Immature natural killer cell (primary cell): ENCODE measurements at regions not wholly inside any gene's neighbourhood (a gene's known extent, or its start where the extent isn't known, plus 50 kb on each side); places are given as distances from the start of the nearest gene placed in this dataset.
"Not testable (repeated sequence)": the region's sequence is repeated elsewhere in the genome, so short reads cannot be mapped to it uniquely, and the experiment has no call there.

Experiments
- DNase-seq, 3 donors: peaks; one replicate each; pipeline ENCODE4 v3.0.0; 2022; ENCODE audit warnings: mixed read lengths in 1 of 3
- H3K27ac Mint-ChIP-seq, 6 donors: one replicate each; pipeline ENCODE4 v1.8.0; 2020; ENCODE audit warnings: mixed read lengths in 6 of 6, mild to moderate bottlenecking in 5 of 6, inconsistent platforms in 4 of 6, moderate library complexity in 3 of 6
- H3K27me3 Mint-ChIP-seq, 3 donors: one replicate each; pipeline ENCODE4 v1.8.0; 2020 to 2021; ENCODE audit warnings: low read depth in 3 of 3, mild to moderate bottlenecking in 3 of 3, mixed read lengths in 3 of 3, moderate library complexity in 3 of 3, inconsistent platforms in 1 of 3
- H3K36me3 Mint-ChIP-seq, 3 donors: one replicate each; pipeline ENCODE4 v1.8.0; 2020; ENCODE audit warnings: mixed read lengths in 3 of 3, inconsistent platforms in 2 of 3, mild to moderate bottlenecking in 2 of 3
- H3K4me1 Mint-ChIP-seq, 2 donors: one replicate each; pipeline ENCODE4 v1.8.0; 2020; ENCODE audit warnings: inconsistent platforms in 2 of 2, mild to moderate bottlenecking in 2 of 2, mixed read lengths in 2 of 2, moderate library complexity in 1 of 2
- H3K4me3 Mint-ChIP-seq, 5 donors: one replicate each; pipeline ENCODE4 v1.8.0; 2020; ENCODE audit warnings: mild to moderate bottlenecking in 5 of 5, mixed read lengths in 5 of 5, inconsistent platforms in 3 of 5, moderate library complexity in 3 of 5
- H3K9me3 Mint-ChIP-seq, 6 donors: one replicate each; pipeline ENCODE4 v1.8.0; 2020; ENCODE audit warnings: mild to moderate bottlenecking in 6 of 6, mixed read lengths in 6 of 6, inconsistent platforms in 4 of 6, moderate library complexity in 3 of 6

DNA sequence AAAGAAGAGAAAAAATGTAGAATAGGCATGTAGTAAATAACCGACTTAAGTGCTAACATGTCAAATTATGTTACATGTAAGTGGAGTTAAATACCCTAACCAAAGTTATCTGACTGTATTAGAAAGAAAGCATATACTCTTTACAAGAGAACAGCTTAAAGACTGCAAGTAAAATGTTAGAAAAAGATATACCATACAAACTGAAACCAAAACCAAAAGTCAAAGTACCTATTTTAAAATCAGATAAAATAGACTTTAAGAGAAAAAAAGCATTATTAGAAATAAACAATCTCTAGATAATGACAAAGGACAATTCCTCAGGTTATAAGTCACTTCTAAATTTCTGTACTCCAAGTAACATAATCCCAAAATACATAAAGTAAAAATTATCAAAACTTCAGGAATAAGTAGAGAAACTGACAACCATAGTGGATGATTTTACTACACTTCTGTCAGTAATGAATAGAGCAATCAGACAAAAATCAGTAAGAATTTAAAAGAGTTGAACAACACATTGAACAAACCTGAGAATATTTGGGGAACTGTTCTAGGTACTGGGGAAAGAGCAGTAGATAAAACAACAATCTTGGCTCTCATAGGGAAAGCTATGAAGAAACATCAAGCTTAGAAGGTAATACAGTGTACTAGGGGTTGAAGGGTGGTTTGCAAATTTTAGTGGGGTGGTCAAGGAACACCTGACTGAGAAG, 127.3 kb downstream of the TBX19 start:
- H3K4me1 Mint-ChIP-seq = peaks cover 50 to 67% of the 10 kb centered on the region in 2 donors
- peak overlapping the region; percentile 50 to 74 (median 66) for H3K4me3 Mint-ChIP-seq
- peaks cover 0 to 13% (median 5%) of the 10 kb centered on the region in 6 donors for H3K9me3 Mint-ChIP-seq
- peaks cover 0 to 5% (median 4%) of the 10 kb centered on the region in 3 donors for H3K36me3 Mint-ChIP-seq
- peaks cover 17 to 26% (median 25%) of the 10 kb centered on the region in 3 donors for H3K27me3 Mint-ChIP-seq
- H3K27ac Mint-ChIP-seq = peak overlapping the region; percentile 37 to 90 (median 69)
- peak in 1 of 3 donors; percentile 23 for DNase-seq

DNA sequence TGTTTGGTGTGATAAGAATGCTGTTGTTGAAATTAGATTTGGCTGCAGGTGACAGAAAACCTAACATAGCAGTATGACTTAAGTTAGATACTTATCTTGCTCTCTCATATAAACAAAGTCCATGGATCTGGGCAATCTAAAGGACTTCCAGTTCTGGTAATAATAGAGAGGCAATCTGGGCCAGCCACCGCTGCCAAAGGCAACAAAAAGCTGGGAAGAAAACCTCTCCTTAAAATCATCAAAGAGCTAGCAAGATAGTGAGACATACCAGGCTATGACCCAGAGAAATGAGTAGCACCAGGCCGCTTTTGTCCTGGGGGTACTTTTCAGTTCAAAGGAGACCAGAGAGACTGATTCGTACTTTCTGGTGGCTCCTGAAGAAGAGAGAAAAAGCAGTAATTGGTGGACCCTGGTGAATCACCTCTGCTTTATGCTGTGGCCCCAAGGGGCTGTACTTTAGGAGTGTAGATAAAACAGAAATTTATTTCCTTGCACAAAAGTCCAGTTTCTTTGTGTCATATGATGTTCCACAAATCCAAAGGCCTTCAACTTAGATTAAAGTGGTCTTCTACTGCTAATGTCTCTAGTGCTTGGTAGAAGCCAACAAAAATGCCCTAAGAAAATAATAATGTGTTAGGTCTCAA, 125.4 kb downstream of the TBX19 start:
- peaks cover 0 to 5% (median 4%) of the 10 kb centered on the region in 3 donors for H3K36me3 Mint-ChIP-seq
- H3K27ac Mint-ChIP-seq = no peak overlapping the region
- DNase-seq = no peak
- H3K9me3 Mint-ChIP-seq = peaks cover 0 to 13% (median 5%) of the 10 kb centered on the region in 6 donors
- H3K4me1 Mint-ChIP-seq = peaks cover 42 to 47% of the 10 kb centered on the region in 2 donors
- no peak overlapping the region for H3K4me3 Mint-ChIP-seq
- H3K27me3 Mint-ChIP-seq = peaks cover 17 to 26% (median 25%) of the 10 kb centered on the region in 3 donors

DNA sequence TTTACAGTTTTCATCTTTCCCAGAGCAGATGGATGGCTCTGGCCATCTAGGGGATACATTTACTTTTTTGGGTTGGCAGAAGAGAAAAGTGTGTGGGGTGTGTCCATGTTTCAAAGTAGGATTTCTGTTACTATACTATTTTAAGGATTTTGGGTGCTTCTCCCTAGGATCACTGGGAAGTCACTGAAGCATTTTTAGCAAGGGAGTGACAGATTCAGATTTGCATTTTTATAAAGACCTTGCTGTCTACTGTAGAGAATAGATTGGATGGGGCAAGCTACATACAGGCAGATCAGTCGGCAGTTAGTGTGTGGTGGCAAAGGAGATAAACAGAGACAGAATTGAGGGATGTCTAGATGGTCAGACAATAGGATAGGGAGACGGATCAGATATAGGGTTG, 122.5 kb downstream of the TBX19 start:
- no peak for DNase-seq
- Mint-ChIP-seq H3K4me3 (no peak overlapping the region), H3K9me3 (peaks cover 0 to 1% (median 0%) of the 10 kb centered on the region in 6 donors), H3K27me3 (peaks cover 0 to 7% (median 3%) of the 10 kb centered on the region in 3 donors), H3K36me3 (peaks cover 0 to 8% (median 0%) of the 10 kb centered on the region in 3 donors), H3K4me1 (peaks cover 14 to 22% of the 10 kb centered on the region in 2 donors), H3K27ac (no peak overlapping the region)

DNA sequence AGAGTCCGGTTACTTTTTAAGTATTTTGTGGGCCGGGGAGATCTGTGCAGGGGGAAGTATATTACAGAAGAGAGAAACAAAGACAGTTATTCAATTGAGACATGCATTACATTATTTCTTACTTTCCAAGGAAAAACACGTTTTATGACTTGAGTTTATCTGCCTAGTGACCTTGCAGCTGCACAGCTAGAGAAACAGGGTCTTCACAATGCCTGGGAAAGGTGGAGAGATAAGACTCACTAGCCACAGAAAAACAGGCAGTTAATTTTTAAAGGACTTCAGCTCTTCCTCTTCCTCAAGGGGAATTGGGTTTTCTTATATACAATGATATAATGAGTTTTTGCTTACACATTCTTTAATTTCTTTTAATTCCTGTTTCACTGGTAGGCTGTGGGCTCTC, 121.8 kb downstream of the TBX19 start:
- DNase-seq, H3K27ac Mint-ChIP-seq, H3K27me3 Mint-ChIP-seq, H3K4me3 Mint-ChIP-seq, H3K9me3 Mint-ChIP-seq: not testable (repeated sequence)
- Mint-ChIP-seq H3K4me1 (peaks cover 7 to 15% of the 10 kb centered on the region in 2 donors), H3K36me3 (peaks cover 0 to 13% (median 0%) of the 10 kb centered on the region in 3 donors)

DNA sequence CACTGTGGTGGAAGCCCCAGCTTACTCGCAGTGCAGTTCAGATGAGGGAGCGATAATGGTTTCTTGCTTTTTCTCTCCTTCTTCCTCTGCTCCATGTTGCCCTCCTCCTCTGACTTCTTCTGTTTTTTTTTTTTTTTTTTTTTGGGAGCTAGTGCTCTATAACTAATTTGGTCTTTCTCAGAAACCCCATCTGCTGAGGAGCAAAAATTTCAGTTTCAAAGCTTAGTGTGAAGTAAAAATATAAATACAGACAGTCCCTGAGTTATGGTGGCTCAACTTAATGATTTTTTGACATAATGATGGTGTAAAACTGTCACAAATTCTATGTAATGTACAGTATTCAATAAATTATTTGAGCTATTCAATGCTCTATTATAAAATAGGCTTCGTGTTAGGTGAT, 120.7 kb downstream of the TBX19 start:
- H3K36me3 Mint-ChIP-seq = peaks cover 0 to 16% (median 0%) of the 10 kb centered on the region in 3 donors
- DNase-seq = no peak
- no peaks in the 10 kb centered on the region for H3K9me3 Mint-ChIP-seq
- H3K4me3 Mint-ChIP-seq = no peak overlapping the region
- peaks cover 2 to 7% (median 3%) of the 10 kb centered on the region in 3 donors for H3K27me3 Mint-ChIP-seq
- peaks cover 0 to 4% of the 10 kb centered on the region in 2 donors for H3K4me1 Mint-ChIP-seq
- H3K27ac Mint-ChIP-seq = no peak overlapping the region

DNA sequence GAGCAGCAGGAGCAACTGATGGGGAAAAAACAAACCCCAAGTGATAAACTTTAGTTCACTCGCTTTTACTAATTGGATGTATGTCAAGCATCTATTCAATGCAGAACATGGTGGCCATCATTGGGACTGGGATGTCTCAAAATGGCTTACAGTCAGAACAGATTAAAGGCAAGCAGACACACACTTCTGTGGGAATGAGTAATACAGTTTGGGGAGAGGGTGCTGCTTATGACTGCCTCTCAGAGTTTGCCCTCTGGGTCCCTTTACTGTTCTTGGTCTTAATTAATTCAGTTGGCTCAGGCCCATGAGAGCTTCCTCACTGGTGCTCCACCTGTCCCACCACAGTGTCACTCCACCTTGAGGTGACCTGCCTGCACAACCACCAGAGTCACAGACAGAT, 119.5 kb downstream of the TBX19 start:
- Mint-ChIP-seq H3K4me1 (peaks cover 0 to 4% of the 10 kb centered on the region in 2 donors), H3K9me3 (no peaks in the 10 kb centered on the region), H3K4me3 (no peak overlapping the region), H3K36me3 (peaks cover 0 to 16% (median 0%) of the 10 kb centered on the region in 3 donors), H3K27ac (peak overlapping the region in 1 of 6 donors; percentile 27), H3K27me3 (peaks cover 2 to 7% (median 3%) of the 10 kb centered on the region in 3 donors)
- no peak for DNase-seq

DNA sequence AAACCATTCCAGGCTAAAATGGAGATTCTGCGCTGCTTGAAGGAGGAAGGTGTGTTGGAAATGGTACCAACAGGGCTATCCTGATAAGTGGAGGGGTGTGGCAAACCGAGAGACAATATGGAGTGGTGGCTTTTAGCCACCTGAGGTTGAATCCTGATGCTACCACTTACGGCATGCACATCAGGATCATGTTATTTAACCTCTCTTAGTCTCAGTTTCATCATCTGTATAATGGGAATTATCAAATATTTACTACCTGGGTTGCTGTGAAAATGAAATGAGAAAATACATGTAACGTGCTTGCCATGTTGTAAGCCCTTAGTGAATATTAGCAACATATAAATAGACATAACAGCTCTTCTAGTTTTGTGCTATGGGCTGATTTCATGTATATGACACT, 117.1 kb downstream of the TBX19 start:
- DNase-seq = no peak
- Mint-ChIP-seq H3K9me3 (peaks cover 0 to 2% (median 0%) of the 10 kb centered on the region in 6 donors), H3K27ac (no peak overlapping the region), H3K36me3 (peaks cover 0 to 16% (median 0%) of the 10 kb centered on the region in 3 donors), H3K4me1 (peaks cover 13 to 19% of the 10 kb centered on the region in 2 donors), H3K4me3 (no peak overlapping the region), H3K27me3 (peaks cover 2 to 9% (median 3%) of the 10 kb centered on the region in 3 donors)

DNA sequence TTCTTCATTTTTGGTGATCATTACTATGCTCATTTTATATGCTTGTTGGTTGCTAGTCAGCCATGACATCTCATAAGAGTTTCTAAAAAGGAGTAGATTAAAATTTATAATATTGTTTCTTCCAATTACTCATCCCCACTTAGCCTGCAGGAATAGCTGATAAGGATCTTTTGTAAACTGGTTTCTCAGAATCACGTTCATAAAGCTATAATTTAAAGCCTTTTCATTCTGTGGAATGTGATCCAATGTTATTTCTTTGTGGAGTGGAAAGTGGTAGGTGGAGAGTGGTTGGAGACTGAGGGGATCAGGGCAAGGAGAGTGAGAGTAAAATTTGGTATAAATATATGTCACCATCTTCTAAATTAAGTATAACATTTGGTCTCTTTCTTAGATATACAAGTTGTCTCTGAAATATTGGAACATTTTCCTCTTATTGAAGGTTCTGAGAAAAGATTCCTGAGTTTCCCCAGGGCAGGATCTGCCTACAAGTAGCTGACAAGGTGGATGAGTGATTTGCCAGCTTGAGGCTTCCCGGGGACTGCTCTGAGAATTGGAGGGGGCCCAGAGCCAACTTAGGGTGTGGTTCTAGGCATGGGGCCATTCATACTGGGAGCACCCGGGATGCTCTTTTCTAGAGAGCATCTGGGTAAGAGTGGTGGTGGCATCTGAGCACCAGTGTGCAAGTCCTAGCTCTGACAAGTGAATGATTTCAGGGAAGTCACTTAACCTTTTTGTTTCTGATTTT, 116.4 kb downstream of the TBX19 start:
- Mint-ChIP-seq H3K36me3 (peaks cover 0 to 16% (median 0%) of the 10 kb centered on the region in 3 donors), H3K4me1 (peaks cover 20 to 26% of the 10 kb centered on the region in 2 donors), H3K4me3 (no peak overlapping the region), H3K9me3 (peaks cover 0 to 2% (median 0%) of the 10 kb centered on the region in 6 donors), H3K27me3 (peaks cover 3 to 9% (median 4%) of the 10 kb centered on the region in 3 donors), H3K27ac (no peak overlapping the region)
- DNase-seq = no peak

DNA sequence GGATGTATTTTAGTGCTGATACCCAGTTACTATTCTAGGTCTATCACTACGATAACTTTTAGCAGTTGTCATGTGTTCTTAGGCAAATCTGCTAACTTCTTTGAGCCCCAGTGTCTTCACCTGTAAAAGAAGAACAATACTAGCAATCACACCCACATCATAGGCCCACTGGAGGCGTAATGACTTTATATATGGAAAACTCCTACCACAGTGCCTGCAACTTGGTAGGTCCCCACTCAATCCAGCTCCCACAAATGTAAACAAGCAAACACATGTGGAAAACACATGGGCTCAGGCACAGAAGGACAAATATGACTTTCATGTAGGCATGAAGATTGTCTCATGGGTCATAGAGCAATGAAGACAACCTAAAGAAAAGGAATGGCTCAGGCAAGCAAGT, 115.8 kb downstream of the TBX19 start:
- Mint-ChIP-seq H3K4me3 (no peak overlapping the region), H3K36me3 (peaks cover 0 to 16% (median 0%) of the 10 kb centered on the region in 3 donors), H3K9me3 (peaks cover 0 to 2% (median 0%) of the 10 kb centered on the region in 6 donors), H3K4me1 (peaks cover 26 to 32% of the 10 kb centered on the region in 2 donors), H3K27me3 (peaks cover 3 to 9% (median 4%) of the 10 kb centered on the region in 3 donors), H3K27ac (no peak overlapping the region)
- DNase-seq = no peak

DNA sequence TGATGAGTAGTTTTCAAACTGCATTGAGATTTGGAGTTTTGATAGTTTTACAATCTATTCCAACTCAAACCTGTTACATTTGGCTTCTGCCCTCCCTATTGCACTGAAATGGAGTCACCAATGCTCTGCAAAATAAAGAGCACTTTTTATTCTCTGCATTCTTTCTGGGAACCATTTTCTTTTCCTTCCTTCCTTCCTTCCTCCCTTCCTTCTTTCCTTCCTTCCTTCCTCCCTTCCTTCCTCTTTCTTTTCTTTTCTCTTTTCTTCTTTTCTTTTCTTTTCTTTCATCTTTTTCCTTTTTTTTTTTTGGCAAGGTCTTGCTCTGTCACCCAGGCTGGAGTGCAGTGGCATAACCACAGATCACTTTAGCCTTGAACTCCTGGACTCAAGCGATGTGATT, 114.2 kb downstream of the TBX19 start:
- H3K36me3 Mint-ChIP-seq = peaks cover 0 to 11% (median 0%) of the 10 kb centered on the region in 3 donors
- H3K4me1 Mint-ChIP-seq = peaks cover 36 to 46% of the 10 kb centered on the region in 2 donors
- H3K4me3 Mint-ChIP-seq = no peak overlapping the region
- H3K27ac Mint-ChIP-seq = no peak overlapping the region
- peaks cover 0 to 2% (median 0%) of the 10 kb centered on the region in 6 donors for H3K9me3 Mint-ChIP-seq
- peaks cover 3 to 4% (median 4%) of the 10 kb centered on the region in 3 donors for H3K27me3 Mint-ChIP-seq
- no peak for DNase-seq

DNA sequence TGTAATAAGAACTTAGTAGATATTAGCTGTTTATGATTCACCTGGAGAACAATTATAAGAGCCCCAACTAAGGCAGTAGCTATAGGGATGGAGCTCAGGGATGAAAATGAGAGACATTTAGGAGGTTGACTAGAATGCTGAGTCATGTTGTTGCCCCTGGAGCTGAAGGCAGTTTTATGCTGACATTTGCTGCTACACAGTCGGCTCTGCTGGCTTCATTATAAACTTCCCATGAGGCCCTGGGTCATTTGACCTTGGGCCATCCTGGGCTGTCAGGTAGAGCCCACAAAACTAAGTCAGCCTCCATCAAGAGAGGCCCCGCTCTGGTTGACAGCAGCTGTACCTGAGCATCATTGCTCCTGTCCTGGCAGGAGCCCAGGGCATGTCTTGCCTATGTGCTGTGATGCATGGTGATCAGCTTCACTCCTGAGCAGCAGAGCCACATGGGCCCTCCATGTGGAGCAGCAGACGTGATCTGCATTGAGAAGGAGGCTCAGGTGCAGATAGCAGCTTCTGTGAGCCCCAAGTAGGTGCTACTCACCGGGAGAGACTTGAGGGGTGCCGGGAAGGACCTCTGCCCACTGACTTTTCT, 112.4 kb downstream of the TBX19 start:
- Mint-ChIP-seq H3K9me3 (peaks cover 0 to 2% (median 0%) of the 10 kb centered on the region in 6 donors), H3K27ac (peak overlapping the region in 3 of 6 donors; percentile 17 to 86 (median 78)), H3K4me1 (peaks cover 50 to 60% of the 10 kb centered on the region in 2 donors)

DNA sequence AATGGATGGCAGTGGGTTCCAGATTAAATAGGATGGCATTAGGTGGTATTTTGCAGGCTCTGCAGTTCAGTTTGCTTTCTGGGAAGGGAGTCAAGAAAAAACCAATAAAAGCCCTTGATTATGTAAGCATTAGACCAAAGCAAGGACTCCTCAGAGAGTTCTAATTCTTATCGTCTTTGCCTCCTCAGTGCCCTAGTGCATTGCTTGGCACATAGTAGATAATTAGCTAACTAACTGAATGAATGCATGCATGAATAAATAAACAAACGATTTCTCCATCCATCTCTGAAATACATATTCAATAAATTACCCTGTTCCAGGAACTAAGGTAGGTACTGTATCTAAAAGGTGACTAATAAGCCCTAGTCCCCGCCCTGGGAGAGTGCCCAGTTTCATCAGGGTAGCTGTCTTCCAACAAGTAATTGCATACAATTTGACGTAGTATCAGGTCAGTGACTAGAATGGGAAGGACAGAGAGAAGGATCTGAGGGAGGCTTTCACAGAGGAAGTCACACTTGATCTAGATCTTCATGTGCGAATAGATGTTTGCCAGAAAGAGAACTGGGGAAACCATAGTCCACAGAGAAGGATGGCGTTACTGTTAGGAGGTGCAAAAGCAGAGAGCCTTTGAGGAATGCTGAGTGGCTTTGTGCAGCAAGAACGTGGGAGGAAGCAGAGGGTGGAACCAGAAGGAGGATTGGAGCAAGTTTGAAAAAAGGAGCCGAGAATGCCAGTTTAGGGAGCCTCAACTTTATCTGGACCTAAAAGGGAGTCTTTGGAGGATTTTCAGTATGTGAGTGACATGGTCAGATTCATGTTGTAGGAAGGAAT, 111.4 kb downstream of the TBX19 start:
- DNase-seq = peak; percentile 66 to 68 (median 66)
- Mint-ChIP-seq H3K9me3 (peaks cover 0 to 2% (median 0%) of the 10 kb centered on the region in 6 donors), H3K27ac (peak overlapping the region; percentile 17 to 88 (median 72)), H3K4me3 (peak overlapping the region; percentile 74 to 87 (median 81)), H3K4me1 (peaks cover 60 to 70% of the 10 kb centered on the region in 2 donors), H3K27me3 (peaks cover 5 to 6% (median 5%) of the 10 kb centered on the region in 3 donors), H3K36me3 (no peaks in the 10 kb centered on the region)

More for the DNA sequence above, 112.4 kb downstream of the TBX19 start:
- H3K36me3 Mint-ChIP-seq = peaks cover 0 to 7% (median 0%) of the 10 kb centered on the region in 3 donors
- no peak for DNase-seq
- H3K4me3 Mint-ChIP-seq = peak overlapping the region; percentile 74 to 87 (median 81)
- peaks cover 2 to 4% (median 3%) of the 10 kb centered on the region in 3 donors for H3K27me3 Mint-ChIP-seq
